Right cardiac atrium (tissue), 5 donors: ENCODE measurements at regions not wholly inside any gene's neighbourhood (a gene's known extent, or its start where the extent isn't known, plus 50 kb on each side); places are given as distances from the start of the nearest gene placed in this dataset.

Experiments used
- ATAC-seq, 2 donors: fragments of 200-7000 bp; cut with Tn5 transposase; one replicate each; pipeline versions ENCODE4 v1.8.0 to v1.9.1; 2020; ENCODE audit warnings: moderate library complexity in 2 of 2, mild to moderate bottlenecking in 1 of 2
- DNase-seq, 3 donors: peaks; one replicate each; pipeline ENCODE4 v3.0.0-alpha.2; 2020
- H3K27ac ChIP-seq: one replicate; pipeline ENCODE4 v1.5.1; 2013; ENCODE audit warnings: mild to moderate bottlenecking, low read length, control low read depth, moderate library complexity
- H3K27me3 ChIP-seq: one replicate; pipeline ENCODE4 v1.6.1; 2013; ENCODE audit not compliant: control insufficient read depth, insufficient read depth
- H3K4me1 ChIP-seq: one replicate; pipeline ENCODE4 v1.6.1; 2013; ENCODE audit warnings: low read length; ENCODE audit not compliant: control insufficient read depth, insufficient read depth
- H3K4me3 ChIP-seq: one replicate; pipeline ENCODE4 v1.5.1; 2013; ENCODE audit warnings: low read length, control low read depth
- H3K9me3 ChIP-seq: one replicate; pipeline ENCODE4 v1.6.1; 2013; ENCODE audit warnings: low read length; ENCODE audit not compliant: control insufficient read depth
- WGBS: extraction: QIAGEN DNeasy Blood & Tissue Kit; methylation state at CpG from one replicate; pipeline ENCODE4 v1.1.7; 2013; 5-methylcytosine and 5-hydroxymethylcytosine counted together
- intact Hi-C, 4 donors: fragments of 100-400 bp; cut with DNase I; formaldehyde crosslinking; loops; one replicate each; pipeline versions ENCODE4 v1.11.0 to v1.14.0; 2022 to 2023
- donor health status: healthy with polysubstance abuse.
- donor health status: DM: no; HTN: yes; CAD: no.
- donor health status: DM: no; HTN: no; CAD: no.
- donor health status: DM: no; HTN: yes; CAD: no; lungs with severe emphysema.
- donor health status: DM: yes; HTN: yes; CAD: no.

GRCh38 chr2:2580341-2580740 lies 249.3 kb upstream of the MYT1L start:
- Histone ChIP-seq H3K27ac (no peak overlapping the region), H3K4me3 (no peak overlapping the region), H3K9me3 (no peaks in the 10 kb centered on the region), H3K27me3 (no peaks in the 10 kb centered on the region), H3K4me1 (no peaks in the 10 kb centered on the region)
- DNase-seq = no peak
- intact Hi-C loops = no loop called here
- ATAC-seq = no peak
- 91% methylated on average over 19 of the region's 19 CpGs for WGBS

- Histone ChIP-seq H3K9me3 (no peaks in the 10 kb centered on the region), H3K4me3 (no peak overlapping the region), H3K27me3 (no peaks in the 10 kb centered on the region), H3K27ac (no peak overlapping the region), H3K4me1 (no peaks in the 10 kb centered on the region)
- no peak for DNase-seq
- 77% methylated on average over 8 of the region's 8 CpGs for WGBS
- intact Hi-C loops = no loop called here
- ATAC-seq = no peak
Measured at GRCh38 chr2:2579814-2580213, 248.7 kb upstream of the MYT1L start.

- intact Hi-C loops = no loop called here
- no peak for DNase-seq
- 77% methylated on average over 17 of the region's 17 CpGs for WGBS
- Histone ChIP-seq H3K9me3 (no peaks in the 10 kb centered on the region), H3K27me3 (no peaks in the 10 kb centered on the region), H3K4me3 (no peak overlapping the region), H3K27ac (no peak overlapping the region), H3K4me1 (no peaks in the 10 kb centered on the region)
- no peak for ATAC-seq
Measured at GRCh38 chr2:2577407-2577831, 246.3 kb upstream of the MYT1L start.

GRCh38 chr2:2575870-2576386 lies 244.9 kb upstream of the MYT1L start:
- H3K4me1 ChIP-seq = no peaks in the 10 kb centered on the region
- intact Hi-C loops = no loop called here
- no peak overlapping the region for H3K27ac ChIP-seq
- no peaks in the 10 kb centered on the region for H3K27me3 ChIP-seq
- no peaks in the 10 kb centered on the region for H3K9me3 ChIP-seq
- ATAC-seq (no peak), DNase-seq (no peak)
- WGBS = 88% methylated on average over 5 of the region's 5 CpGs
- no peak overlapping the region for H3K4me3 ChIP-seq

- intact Hi-C loops = no loop called here
- H3K9me3 ChIP-seq = no peaks in the 10 kb centered on the region
- WGBS = 83% methylated on average over 10 of the region's 10 CpGs
- no peaks in the 10 kb centered on the region for H3K4me1 ChIP-seq
- no peak for ATAC-seq
- H3K4me3 ChIP-seq = no peak overlapping the region
- no peak for DNase-seq
- no peak overlapping the region for H3K27ac ChIP-seq
- H3K27me3 ChIP-seq = no peaks in the 10 kb centered on the region
Measured at GRCh38 chr2:2575181-2575577, 244.1 kb upstream of the MYT1L start.

- ATAC-seq (no peak), DNase-seq (no peak)
- Histone ChIP-seq H3K9me3 (no peaks in the 10 kb centered on the region), H3K4me3 (no peak overlapping the region), H3K4me1 (no peaks in the 10 kb centered on the region), H3K27ac (no peak overlapping the region), H3K27me3 (no peaks in the 10 kb centered on the region)
- WGBS = 73% methylated on average over 15 of the region's 16 CpGs
- intact Hi-C loops = no loop called here
Measured at GRCh38 chr2:2574401-2575180, 243.5 kb upstream of the MYT1L start.

GRCh38 chr2:2573658-2574293 lies 242.7 kb upstream of the MYT1L start:
- WGBS = 96% methylated on average over 15 of the region's 15 CpGs
- ATAC-seq = no peak
- intact Hi-C loops = no loop called here
- Histone ChIP-seq H3K4me1 (no peaks in the 10 kb centered on the region), H3K27ac (no peak overlapping the region), H3K9me3 (no peaks in the 10 kb centered on the region), H3K27me3 (no peaks in the 10 kb centered on the region), H3K4me3 (no peak overlapping the region)
- DNase-seq = no peak

- Histone ChIP-seq H3K27ac (no peak overlapping the region), H3K4me3 (no peak overlapping the region), H3K9me3 (no peaks in the 10 kb centered on the region), H3K27me3 (no peaks in the 10 kb centered on the region), H3K4me1 (no peaks in the 10 kb centered on the region)
- ATAC-seq = no peak
- intact Hi-C loops = no loop called here
- no peak for DNase-seq
- WGBS = 94% methylated on average over 4 of the region's 4 CpGs
Measured at GRCh38 chr2:2573205-2573604, 242.1 kb upstream of the MYT1L start.

GRCh38 chr2:2572393-2573204 lies 241.5 kb upstream of the MYT1L start:
- no peaks in the 10 kb centered on the region for H3K27me3 ChIP-seq
- intact Hi-C loops = no loop called here
- ATAC-seq (no peak), DNase-seq (no peak)
- no peaks in the 10 kb centered on the region for H3K4me1 ChIP-seq
- no peak overlapping the region for H3K4me3 ChIP-seq
- no peaks in the 10 kb centered on the region for H3K9me3 ChIP-seq
- WGBS = 96% methylated on average over 25 of the region's 25 CpGs
- H3K27ac ChIP-seq = no peak overlapping the region

- Histone ChIP-seq H3K9me3 (no peaks in the 10 kb centered on the region), H3K4me1 (no peaks in the 10 kb centered on the region), H3K27ac (no peak overlapping the region), H3K4me3 (no peak overlapping the region), H3K27me3 (no peaks in the 10 kb centered on the region)
- DNase-seq (no peak), ATAC-seq (no peak)
- intact Hi-C loops = no loop called here
- 92% methylated on average over 41 of the region's 41 CpGs for WGBS
Measured at GRCh38 chr2:2571301-2572150, 240.5 kb upstream of the MYT1L start.
